Right lobe of liver (tissue), 6 donors: ENCODE measurements at regions not wholly inside any gene's neighbourhood (a gene's known extent, or its start where the extent isn't known, plus 50 kb on each side); places are given as distances from the start of the nearest gene placed in this dataset.

Experiments used
- ATAC-seq, 4 donors: fragments of 200-7000 bp; cut with Tn5 transposase; one replicate each; pipeline ENCODE4 v1.9.1; 2020; ENCODE audit warnings: mild to moderate bottlenecking in 4 of 4, moderate library complexity in 4 of 4
- DNase-seq, 3 donors: peaks; one replicate each; pipeline ENCODE4 v3.0.0-alpha.2; 2020
- H3K27ac ChIP-seq, 3 donors: fragments of 200-600 bp; one replicate each; pipeline ENCODE4 v1.8.0; 2022
- H3K27me3 ChIP-seq, 2 donors: fragments of 200-600 bp; one replicate each; pipeline ENCODE4 v1.8.0; 2022
- H3K36me3 ChIP-seq, 4 donors: fragments of 200-600 bp; sonication (generic) in 1 of 4; one replicate each; pipeline versions ENCODE4 v1.5.1 to v1.8.0; 2017 to 2022; ENCODE audit warnings: control low read depth in 1 of 4
- H3K4me1 ChIP-seq, 4 donors: fragments of 200-600 bp; sonication (generic) in 1 of 4; one replicate each; pipeline versions ENCODE4 v1.5.1 to v1.8.0; 2017 to 2022; ENCODE audit warnings: control low read depth in 1 of 4
- H3K4me3 ChIP-seq, 3 donors: fragments of 200-600 bp; one replicate each; pipeline ENCODE4 v1.8.0; 2022
- H3K9me3 ChIP-seq, 4 donors: fragments of 200-600 bp; sonication (generic) in 1 of 4; one replicate each; pipeline versions ENCODE4 v1.5.1 to v1.8.0; 2017 to 2022; ENCODE audit warnings: control low read depth in 1 of 4
- CTCF ChIP-seq, 4 donors: fragments of 200-600 bp in 3 of 4; fragments of 450-650 bp in 1 of 4; IDR thresholded peaks; one replicate each; pipeline versions ENCODE4 v1.5.1 to v1.8.0; 2016 to 2022; ENCODE audit warnings: antibody characterized with exemption in 4 of 4, mild to moderate bottlenecking in 2 of 4
- POLR2A ChIP-seq: fragments of 450-650 bp; IDR thresholded peaks from one replicate; pipeline ENCODE4 v1.6.1; 2017; ENCODE audit warnings: antibody characterized with exemption, mild to moderate bottlenecking
- WGBS: methylation state at CpG from one replicate; pipeline ENCODE4 v1.1.6; 2018; ENCODE audit warnings: low coverage, low lambda C conversion rate; ENCODE audit not compliant: insufficient coverage; ENCODE audit errors: missing lambda C conversion rate; 5-methylcytosine and 5-hydroxymethylcytosine counted together
- intact Hi-C, 2 donors: fragments of 100-400 bp; cut with DNase I; formaldehyde crosslinking; loops; one replicate each; pipeline versions ENCODE4 v1.11.2 to v1.14.1; 2022
- donor health status: DM: no; HTN: yes; CAD: no.
- donor health status: DM: no; HTN: no; CAD: no.
- donor health status: DM: no; HTN: no; CAD: no.
- donor health status: DM: no; HTN: yes; CAD: no.
- donor health status: DM: no; HTN: yes; CAD: no.

GRCh38 chr11:109991835-109992234, 101.4 kb upstream of the ZC3H12C start:
- no peak for DNase-seq
- intact Hi-C loops, result no loop called here

GRCh38 chr11:109993786-109994185, 99.4 kb upstream of the ZC3H12C start:
- TF ChIP-seq CTCF (IDR thresholded peaks at IDR 0.05) (no peak), POLR2A (no peak)
- Histone ChIP-seq H3K4me1 (no peaks in the 10 kb centered on the region), H3K27ac (no peak overlapping the region), H3K36me3 (no peaks in the 10 kb centered on the region), H3K4me3 (no peak overlapping the region), H3K27me3 (no peaks in the 10 kb centered on the region), H3K9me3 (no peaks in the 10 kb centered on the region)
- ATAC-seq (no peak), DNase-seq (no peak)
- intact Hi-C loops, result no loop called here
- WGBS, result 100% methylated on average over 1 of the region's 1 CpG

More at GRCh38 chr11:109991835-109992234, 101.4 kb upstream of the ZC3H12C start:
- TF ChIP-seq POLR2A (no peak), CTCF (IDR thresholded peaks at IDR 0.05) (no peak)
- WGBS, result 69% methylated on average over 1 of the region's 1 CpG
- no peaks in the 10 kb centered on the region for H3K4me1 ChIP-seq
- ATAC-seq, result no peak
- H3K27ac ChIP-seq, result no peak overlapping the region
- H3K9me3 ChIP-seq, result no peaks in the 10 kb centered on the region
- no peaks in the 10 kb centered on the region for H3K27me3 ChIP-seq
- no peak overlapping the region for H3K4me3 ChIP-seq
- H3K36me3 ChIP-seq, result no peaks in the 10 kb centered on the region

- ATAC-seq, result no peak
- TF ChIP-seq POLR2A (no peak), CTCF (IDR thresholded peaks at IDR 0.05) (no peak)
Measured at GRCh38 chr11:109994907-109995306, 98.3 kb upstream of the ZC3H12C start.

GRCh38 chr11:109996060-109996459, 97.1 kb upstream of the ZC3H12C start:
- no peak for TF ChIP-seq POLR2A
- no peak for TF ChIP-seq CTCF (IDR thresholded peaks at IDR 0.05)
- Histone ChIP-seq H3K36me3 (no peaks in the 10 kb centered on the region), H3K4me1 (no peaks in the 10 kb centered on the region), H3K27ac (no peak overlapping the region), H3K9me3 (no peaks in the 10 kb centered on the region), H3K27me3 (no peaks in the 10 kb centered on the region), H3K4me3 (no peak overlapping the region)
- no peak for DNase-seq
- ATAC-seq, result no peak
- intact Hi-C loops, result no loop called here

More at GRCh38 chr11:109994907-109995306, 98.3 kb upstream of the ZC3H12C start:
- H3K4me1 ChIP-seq, result no peaks in the 10 kb centered on the region
- no peak overlapping the region for H3K4me3 ChIP-seq
- H3K36me3 ChIP-seq, result no peaks in the 10 kb centered on the region
- DNase-seq, result no peak
- WGBS, result 62% methylated on average over 6 of the region's 6 CpGs
- no peaks in the 10 kb centered on the region for H3K27me3 ChIP-seq
- intact Hi-C loops, result no loop called here
- H3K27ac ChIP-seq, result no peak overlapping the region
- no peaks in the 10 kb centered on the region for H3K9me3 ChIP-seq

- ATAC-seq, result no peak
- no peaks in the 10 kb centered on the region for H3K36me3 ChIP-seq
- H3K4me3 ChIP-seq, result no peak overlapping the region
- TF ChIP-seq CTCF (IDR thresholded peaks at IDR 0.05) (no peak), POLR2A (no peak)
- no peaks in the 10 kb centered on the region for H3K4me1 ChIP-seq
- 60% methylated on average over 2 of the region's 3 CpGs for WGBS
- H3K27ac ChIP-seq, result no peak overlapping the region
- H3K27me3 ChIP-seq, result no peaks in the 10 kb centered on the region
- no peak for DNase-seq
- no peaks in the 10 kb centered on the region for H3K9me3 ChIP-seq
- intact Hi-C loops, result no loop called here
Measured at GRCh38 chr11:109998921-109999320, 94.3 kb upstream of the ZC3H12C start.
